ENCODE measurements at regions not wholly inside any gene's neighbourhood (a gene's known extent, or its start where the extent isn't known, plus 50 kb on each side); places are given as distances from the start of the nearest gene placed in this dataset.

- Histone ChIP-seq H2AFZ (ENCODE audit: low read length) (no peak overlapping the region), H4K20me1 (ENCODE audit: insufficient read depth, low read length) (no peaks in the 10 kb centered on the region), H3K9me3 (ENCODE audit: low read length) (no peaks in the 10 kb centered on the region), H3K27me3 (ENCODE audit: insufficient read depth, low read length) (no peaks in the 10 kb centered on the region), H3K9me2 (ENCODE audit: low read depth, low read length) (no peaks in the 10 kb centered on the region), H3K4me1 (ENCODE audit: insufficient read depth, low read length, severe bottlenecking) (no peaks in the 10 kb centered on the region), H3F3A (ENCODE audit: insufficient read depth, low read length) (no peaks in the 10 kb centered on the region), H3K4me2 (ENCODE audit: low read length) (no peak overlapping the region), H3K9ac (ENCODE audit: low read length) (no peak overlapping the region), H3K27ac (ENCODE audit: low read depth, low read length, poor library complexity, severe bottlenecking) (no peak overlapping the region), H3K4me3 (ENCODE audit: low read depth, low read length, poor library complexity, severe bottlenecking) (no peak overlapping the region), H3K79me2 (ENCODE audit: insufficient read depth, low read length) (no peaks in the 10 kb centered on the region), H3K36me3 (ENCODE audit: insufficient read depth, low read length) (no peaks in the 10 kb centered on the region)
- TF ChIP-seq CTCF (IDR thresholded peaks at IDR 0.05; ENCODE audit: low read length), result no peak
Measured at GRCh38 chr9:74032421-74032820, 464.7 kb upstream of the RORB start.

GRCh38 chr9:74035786-74036185, 461.3 kb upstream of the RORB start:
- Histone ChIP-seq H3K9ac (ENCODE audit: low read length) (no peak overlapping the region), H3K27me3 (ENCODE audit: insufficient read depth, low read length) (no peaks in the 10 kb centered on the region), H3K9me3 (ENCODE audit: low read length) (no peaks in the 10 kb centered on the region), H3K9me2 (ENCODE audit: low read depth, low read length) (no peaks in the 10 kb centered on the region), H3F3A (ENCODE audit: insufficient read depth, low read length) (no peaks in the 10 kb centered on the region), H3K4me1 (ENCODE audit: insufficient read depth, low read length, severe bottlenecking) (no peaks in the 10 kb centered on the region), H2AFZ (ENCODE audit: low read length) (no peak overlapping the region), H3K79me2 (ENCODE audit: insufficient read depth, low read length) (no peaks in the 10 kb centered on the region), H3K4me3 (ENCODE audit: low read depth, low read length, poor library complexity, severe bottlenecking) (no peak overlapping the region), H3K36me3 (ENCODE audit: insufficient read depth, low read length) (no peaks in the 10 kb centered on the region), H4K20me1 (ENCODE audit: insufficient read depth, low read length) (no peaks in the 10 kb centered on the region), H3K27ac (ENCODE audit: low read depth, low read length, poor library complexity, severe bottlenecking) (no peak overlapping the region), H3K4me2 (ENCODE audit: low read length) (no peak overlapping the region)
- TF ChIP-seq CTCF (IDR thresholded peaks at IDR 0.05; ENCODE audit: low read length) (no peak), EZH2 (IDR thresholded peaks at IDR 0.05; ENCODE audit: borderline replicate concordance, low read length) (no peak)

GRCh38 chr9:74036549-74037231, 460.4 kb upstream of the RORB start:
- H3F3A ChIP-seq (ENCODE audit: insufficient read depth, low read length), result no peaks in the 10 kb centered on the region
- H3K9me3 ChIP-seq (ENCODE audit: low read length), result no peaks in the 10 kb centered on the region
- H3K27me3 ChIP-seq (ENCODE audit: insufficient read depth, low read length), result no peaks in the 10 kb centered on the region
- H3K9ac ChIP-seq (ENCODE audit: low read length), result no peak overlapping the region
- H2AFZ ChIP-seq (ENCODE audit: low read length), result no peak overlapping the region
- no peak overlapping the region for H3K4me3 ChIP-seq (ENCODE audit: low read depth, low read length, poor library complexity, severe bottlenecking)
- H4K20me1 ChIP-seq (ENCODE audit: insufficient read depth, low read length), result no peaks in the 10 kb centered on the region
- H3K4me2 ChIP-seq (ENCODE audit: low read length), result no peak overlapping the region
- H3K36me3 ChIP-seq (ENCODE audit: insufficient read depth, low read length), result no peaks in the 10 kb centered on the region
- H3K27ac ChIP-seq (ENCODE audit: low read depth, low read length, poor library complexity, severe bottlenecking), result no peak overlapping the region
- no peak for TF ChIP-seq CTCF (IDR thresholded peaks at IDR 0.05; ENCODE audit: low read length)
- TF ChIP-seq EZH2 (IDR thresholded peaks at IDR 0.05; ENCODE audit: borderline replicate concordance, low read length), result no peak
- H3K4me1 ChIP-seq (ENCODE audit: insufficient read depth, low read length, severe bottlenecking), result no peaks in the 10 kb centered on the region
- no peaks in the 10 kb centered on the region for H3K9me2 ChIP-seq (ENCODE audit: low read depth, low read length)
- no peaks in the 10 kb centered on the region for H3K79me2 ChIP-seq (ENCODE audit: insufficient read depth, low read length)
